IMR-90 (cell line): ENCODE measurements at regions not wholly inside any gene's neighbourhood (a gene's known extent, or its start where the extent isn't known, plus 50 kb on each side); places are given as distances from the start of the nearest gene placed in this dataset.

Experiments
- ATAC-seq: fragments of 200-7000 bp; cut with Tn5 transposase; 2 replicates; pipeline ENCODE4 v1.9.1; 2020; ENCODE audit warnings: low read depth, mild to moderate bottlenecking, moderate library complexity
- BruUV-seq: library from RNA; stranded (reverse); fragments of 400-500 nt; replicated peaks from 2 replicates; lab custom pipeline; 2021; lab: Mats Ljungman, UMichigan
- CTCF ChIA-PET: fragments of 300-600 bp; formaldehyde crosslinking; extraction: SDS; loops from one replicate; lab custom pipeline; 2021; ENCODE audit warnings: antibody characterized with exemption; lab: Yijun Ruan, JAX
- POLR2A ChIA-PET: fragments of 300-600 bp; sonication (Branson Sonifier 250); formaldehyde crosslinking; loops from one replicate; lab custom pipeline; 2022; ENCODE audit warnings: antibody characterized with exemption; ENCODE audit not compliant: unreplicated experiment; lab: Charles Lee
- DNase-seq: peaks from one replicate; pipeline ENCODE4 v3.0.0; 2013
- H2AFZ ChIP-seq: replicated peaks from 2 replicates; pipeline ENCODE3; 2013; ENCODE audit warnings: low read length, mild to moderate bottlenecking; ENCODE audit not compliant: poor library complexity
- H2AK5ac ChIP-seq: 2 replicates; pipeline ENCODE4 v1.6.1; 2013; ENCODE audit warnings: low read depth, low read length, inconsistent platforms
- H2AK9ac ChIP-seq: replicated peaks from 2 replicates; pipeline ENCODE3; 2013; ENCODE audit warnings: mild to moderate bottlenecking, low read depth, low read length, moderate library complexity; ENCODE audit not compliant: poor library complexity
- H2BK120ac ChIP-seq: 2 replicates; pipeline ENCODE4 v1.6.1; 2013; ENCODE audit warnings: low read depth, low read length, inconsistent platforms
- H2BK15ac ChIP-seq: 3 replicates; pipeline ENCODE4 v1.6.1; 2013; ENCODE audit warnings: low read depth, low read length, inconsistent platforms
- H2BK20ac ChIP-seq: 2 replicates; pipeline ENCODE4 v1.6.1; 2013; ENCODE audit warnings: low read depth, mild to moderate bottlenecking, inconsistent platforms, low read length, moderate library complexity
- H2BK5ac ChIP-seq: 2 replicates; pipeline ENCODE4 v1.6.1; 2013; ENCODE audit warnings: mild to moderate bottlenecking, low read depth, low read length, inconsistent platforms; ENCODE audit not compliant: poor library complexity, severe bottlenecking
- H3K14ac ChIP-seq: replicated peaks from 2 replicates; pipeline ENCODE4 v1.6.1; 2013; ENCODE audit warnings: low read depth, low read length, inconsistent platforms
- H3K18ac ChIP-seq: 2 replicates; pipeline ENCODE4 v1.6.1; 2013; ENCODE audit warnings: low read depth, low read length, control low read depth
- H3K23ac ChIP-seq: 2 replicates; pipeline ENCODE4 v1.6.1; 2013; ENCODE audit warnings: low read depth, low read length, inconsistent platforms
- H3K27ac ChIP-seq: 2 replicates; pipeline ENCODE4 v1.5.1; 2013; ENCODE audit warnings: mild to moderate bottlenecking, control low read depth, low read length; ENCODE audit not compliant: insufficient read depth
- H3K27me3 ChIP-seq: 2 replicates; pipeline ENCODE4 v1.6.1; 2013; ENCODE audit warnings: low read length; ENCODE audit not compliant: control insufficient read depth, insufficient read depth
- H3K36me3 ChIP-seq: 2 replicates; pipeline ENCODE4 v1.6.1; 2013; ENCODE audit warnings: low read length, mixed read lengths; ENCODE audit not compliant: control insufficient read depth, insufficient read depth
- H3K4ac ChIP-seq: 2 replicates; pipeline ENCODE4 v1.6.1; 2013; ENCODE audit warnings: low read depth, low read length, inconsistent platforms
- H3K4me1 ChIP-seq: 2 replicates; pipeline ENCODE4 v1.6.1; 2013; ENCODE audit warnings: low read length, mixed read lengths; ENCODE audit not compliant: control insufficient read depth, insufficient read depth
- H3K4me2 ChIP-seq: 2 replicates; pipeline ENCODE4 v1.6.1; 2013; ENCODE audit warnings: low read depth, mild to moderate bottlenecking, control low read depth, low read length, moderate library complexity
- H3K4me3 ChIP-seq: 2 replicates; pipeline ENCODE4 v1.5.1; 2013; ENCODE audit warnings: low read depth, mild to moderate bottlenecking, control low read depth, low read length, moderate library complexity; ENCODE audit not compliant: insufficient read depth
- H3K56ac ChIP-seq: 2 replicates; pipeline ENCODE4 v1.6.1; 2013; ENCODE audit warnings: low read length, inconsistent platforms; ENCODE audit not compliant: insufficient read depth; ENCODE audit errors: extremely low read depth
- H3K79me1 ChIP-seq, 2 experiments: 2 replicates each; pipeline ENCODE4 v1.6.1; 2013; ENCODE audit warnings: low read length in 2 of 2, inconsistent platforms in 1 of 2, low read depth in 1 of 2
- H3K9ac ChIP-seq: 2 replicates; pipeline ENCODE4 v1.6.1; 2013; ENCODE audit warnings: low read depth, low read length, control low read depth
- H3K9me1 ChIP-seq: 2 replicates; pipeline ENCODE4 v1.6.1; 2013; ENCODE audit warnings: low read length, inconsistent platforms; ENCODE audit not compliant: insufficient read depth
- H3K9me3 ChIP-seq: 2 replicates; pipeline ENCODE4 v1.6.1; 2013; ENCODE audit warnings: low read length; ENCODE audit not compliant: control insufficient read depth, insufficient read depth
- H4K20me1 ChIP-seq: 2 replicates; pipeline ENCODE4 v1.6.1; 2013; ENCODE audit warnings: low read length, inconsistent platforms; ENCODE audit not compliant: insufficient read depth
- H4K5ac ChIP-seq: 2 replicates; pipeline ENCODE4 v1.6.1; 2013; ENCODE audit warnings: mild to moderate bottlenecking, low read depth, low read length, control low read depth
- H4K8ac ChIP-seq, 2 experiments: 2 replicates each; pipeline ENCODE4 v1.6.1; 2013; ENCODE audit warnings: low read depth in 2 of 2, low read length in 2 of 2, control low read depth in 1 of 2, inconsistent platforms in 1 of 2
- H4K91ac ChIP-seq: 2 replicates; pipeline ENCODE4 v1.6.1; 2013; ENCODE audit warnings: low read depth, low read length, inconsistent platforms; ENCODE audit not compliant: insufficient read depth
- RAD21 ChIP-seq: IDR thresholded peaks from 2 replicates; pipeline ENCODE4 v1.6.1; 2012; ENCODE audit warnings: low read length, improper control_type of control experiment
- WGBS, 2 experiments: methylation state at CpG; one replicate each; pipeline versions ENCODE4 v1.1.5 to v1.1.7; 2013; ENCODE audit warnings: missing lambda C conversion rate in 2 of 2; ENCODE audit not compliant: insufficient read length in 1 of 2; ENCODE audit errors: extremely low coverage in 2 of 2; 5-methylcytosine and 5-hydroxymethylcytosine counted together
- dilution Hi-C: fragments of 300-500 bp; cut with HindIII; formaldehyde crosslinking; loops from one replicate; pipeline ENCODE4 v1.14.3; 2018; ENCODE audit warnings: low sequenced_read_pairs; ENCODE audit not compliant: unreplicated experiment
- in situ Hi-C: fragments of 300-500 bp; cut with MboI; formaldehyde crosslinking; loops from 3 replicates; pipeline ENCODE4 v1.14.3; 2019; ENCODE audit warnings: low sequenced_read_pairs, inconsistent platforms, mixed read lengths
- intact Hi-C: fragments of 100-400 bp; cut with micrococcal nuclease; formaldehyde crosslinking; loops from 2 replicates; pipeline ENCODE4 v1.10.0; 2022
- TF ChIP-seq, protein P1 (sequence below): fragments of 150-350 bp; IDR thresholded peaks from 2 replicates; pipeline ENCODE4 v1.6.1; 2017; ENCODE audit warnings: mild to moderate bottlenecking, antibody characterized with exemption, low read length, low read depth

- H3K4me3 ChIP-seq: no peak overlapping the region
- no peak overlapping the region for H3K9ac ChIP-seq
- no CpG with 5 or more reads among the region's 3 CpGs for WGBS, 2 experiments
- no peak overlapping the region for H2AK9ac ChIP-seq
- H3K56ac ChIP-seq: no peak overlapping the region
- no peak overlapping the region for H3K18ac ChIP-seq
- H2AK5ac ChIP-seq: no peak overlapping the region
- TF ChIP-seq, protein P1, sequence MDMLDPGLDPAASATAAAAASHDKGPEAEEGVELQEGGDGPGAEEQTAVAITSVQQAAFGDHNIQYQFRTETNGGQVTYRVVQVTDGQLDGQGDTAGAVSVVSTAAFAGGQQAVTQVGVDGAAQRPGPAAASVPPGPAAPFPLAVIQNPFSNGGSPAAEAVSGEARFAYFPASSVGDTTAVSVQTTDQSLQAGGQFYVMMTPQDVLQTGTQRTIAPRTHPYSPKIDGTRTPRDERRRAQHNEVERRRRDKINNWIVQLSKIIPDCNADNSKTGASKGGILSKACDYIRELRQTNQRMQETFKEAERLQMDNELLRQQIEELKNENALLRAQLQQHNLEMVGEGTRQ: no peak
- TF ChIP-seq RAD21: no peak
- H3K79me1 ChIP-seq: no peaks in the 10 kb centered on the region
- in situ Hi-C loops: no loop called here
- no peak overlapping the region for H3K4me2 ChIP-seq
- no peak overlapping the region for H4K5ac ChIP-seq
- H3K9me3 ChIP-seq: peaks cover 3% of the 10 kb centered on the region; the same call in 1 of the 2 replicates
- H3K27ac ChIP-seq: no peak overlapping the region
- H3K14ac ChIP-seq: no peak overlapping the region
- ChIA-PET POLR2A (no interaction called here), CTCF (interaction anchor here (0.6 kb wide), 1 partner anchor 198 kb away, joined by 6 read pairs; no protein-coding TSS in a partner anchor)
- no peak overlapping the region for H2BK5ac ChIP-seq
- H2BK15ac ChIP-seq: no peak overlapping the region
- dilution Hi-C loops: no loop called here
- H2BK120ac ChIP-seq: no peak overlapping the region
- H4K8ac ChIP-seq: no peak overlapping the region
- ATAC-seq: no peak
- intact Hi-C loops: no loop called here
- H3K27me3 ChIP-seq: no peaks in the 10 kb centered on the region
- no peaks in the 10 kb centered on the region for H3K4me1 ChIP-seq
- H4K20me1 ChIP-seq: no peaks in the 10 kb centered on the region
- DNase-seq: no peak
- no TSS peak for BruUV-seq
- H2BK20ac ChIP-seq: no peak overlapping the region
- no peak overlapping the region for H3K23ac ChIP-seq
- no peak overlapping the region for H3K4ac ChIP-seq
- H2AFZ ChIP-seq: no peak overlapping the region
- H4K91ac ChIP-seq: no peak overlapping the region
- no peaks in the 10 kb centered on the region; the same call in 1 of the 2 replicates for H3K9me1 ChIP-seq
- no peaks in the 10 kb centered on the region for H3K36me3 ChIP-seq
Measured at GRCh38 chr13:44868397-44868796, 120.9 kb downstream of the NUFIP1 start.
